ENCODE measurements at regions not wholly inside any gene's neighbourhood (a gene's known extent, or its start where the extent isn't known, plus 50 kb on each side); places are given as distances from the start of the nearest gene placed in this dataset.
"Not testable (repeated sequence)": the region's sequence is repeated elsewhere in the genome, so short reads cannot be mapped to it uniquely, and the experiment has no call there.

DNA sequence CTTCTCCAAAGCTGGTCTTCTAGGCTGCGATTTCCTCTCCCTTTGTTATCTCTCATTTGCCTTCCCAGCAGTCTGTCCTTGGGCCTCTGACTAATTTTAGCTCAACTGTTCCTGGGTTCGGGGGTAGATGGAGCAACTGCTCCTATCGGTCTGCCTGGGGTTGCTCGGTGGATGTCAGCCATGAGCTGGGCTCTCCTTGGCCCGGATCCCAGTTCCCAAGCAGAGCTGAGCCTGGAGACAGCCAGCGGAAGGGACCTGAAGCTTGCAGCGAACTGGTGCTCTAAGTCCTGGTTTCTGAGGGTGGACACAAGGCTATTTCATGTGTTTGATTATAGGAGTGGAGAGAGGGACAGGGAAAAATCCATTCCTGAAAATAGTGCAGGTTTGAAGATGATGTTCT is 423.0 kb downstream of the RPS6KC1 start:
- no peak for DNase-seq (ENCODE audit: low spot score)

- DNase-seq (ENCODE audit: low spot score): no peak
These were observed 430.4 kb downstream of the RPS6KC1 start for GRCh38 chr1:213481395-213481794.

DNA sequence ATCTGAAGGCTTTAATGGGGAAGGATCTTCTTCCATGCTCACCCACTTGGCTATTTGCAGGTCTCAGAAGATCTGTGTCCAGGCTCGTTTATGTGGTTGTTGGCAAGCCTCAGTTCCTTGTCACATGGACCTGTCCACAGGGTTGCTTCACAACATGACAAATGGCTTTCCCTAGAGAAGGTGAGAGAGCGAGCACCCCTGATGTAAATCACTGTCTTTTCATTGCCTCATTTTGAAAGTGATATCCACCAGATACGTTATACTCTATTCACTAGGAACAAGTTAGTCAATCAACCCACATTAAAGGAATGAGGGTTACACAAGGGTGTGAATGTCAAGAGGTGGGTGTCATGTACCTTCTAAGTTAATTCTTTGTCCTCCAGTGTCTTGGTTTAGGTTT is 433.3 kb downstream of the RPS6KC1 start:
- no peak for DNase-seq (ENCODE audit: low spot score)

DNA sequence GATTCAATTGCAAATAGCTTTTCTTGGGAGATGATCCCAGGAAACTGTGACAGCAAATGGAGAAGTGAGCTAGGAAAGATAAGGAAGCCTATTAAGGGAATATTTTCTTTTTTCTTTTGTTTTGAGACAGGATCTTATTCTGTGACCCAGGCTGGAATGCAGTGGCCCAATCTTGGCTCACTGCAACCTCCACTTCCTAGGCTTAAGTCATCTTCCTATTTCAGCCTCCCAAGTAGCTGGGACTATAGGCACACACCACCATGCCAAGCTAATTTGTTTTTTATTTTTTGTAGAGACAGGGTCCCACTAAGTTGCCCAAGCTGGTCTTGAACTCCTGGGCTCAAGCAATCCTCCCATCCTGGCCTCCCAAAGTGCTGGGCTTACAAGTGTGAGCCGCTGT is 433.7 kb downstream of the RPS6KC1 start:
- no peak for DNase-seq (ENCODE audit: low spot score)

DNA sequence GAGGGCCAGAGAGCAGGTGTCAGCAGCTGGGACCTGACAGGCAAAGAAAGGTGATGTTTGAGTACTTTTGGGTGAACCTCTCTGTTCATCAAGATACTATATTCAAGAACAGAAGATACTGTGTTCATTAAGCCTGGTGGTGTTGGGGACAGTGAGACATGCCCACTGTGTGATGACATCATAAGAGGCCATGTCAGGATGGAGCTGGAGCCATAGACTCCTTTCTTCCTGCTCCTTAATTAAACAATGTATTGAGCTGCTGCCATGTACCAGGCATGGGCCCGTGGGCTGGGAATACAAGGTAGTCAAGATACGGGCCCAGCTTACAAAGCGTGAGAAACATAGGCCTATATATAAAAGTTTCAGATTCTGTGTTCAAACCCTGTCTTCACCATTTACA is 435.4 kb downstream of the RPS6KC1 start:
- no peak for DNase-seq (ENCODE audit: low spot score)

GRCh38 chr1:213491468-213491867 is 440.4 kb downstream of the RPS6KC1 start:
- DNase-seq (ENCODE audit: low spot score): no peak

DNA sequence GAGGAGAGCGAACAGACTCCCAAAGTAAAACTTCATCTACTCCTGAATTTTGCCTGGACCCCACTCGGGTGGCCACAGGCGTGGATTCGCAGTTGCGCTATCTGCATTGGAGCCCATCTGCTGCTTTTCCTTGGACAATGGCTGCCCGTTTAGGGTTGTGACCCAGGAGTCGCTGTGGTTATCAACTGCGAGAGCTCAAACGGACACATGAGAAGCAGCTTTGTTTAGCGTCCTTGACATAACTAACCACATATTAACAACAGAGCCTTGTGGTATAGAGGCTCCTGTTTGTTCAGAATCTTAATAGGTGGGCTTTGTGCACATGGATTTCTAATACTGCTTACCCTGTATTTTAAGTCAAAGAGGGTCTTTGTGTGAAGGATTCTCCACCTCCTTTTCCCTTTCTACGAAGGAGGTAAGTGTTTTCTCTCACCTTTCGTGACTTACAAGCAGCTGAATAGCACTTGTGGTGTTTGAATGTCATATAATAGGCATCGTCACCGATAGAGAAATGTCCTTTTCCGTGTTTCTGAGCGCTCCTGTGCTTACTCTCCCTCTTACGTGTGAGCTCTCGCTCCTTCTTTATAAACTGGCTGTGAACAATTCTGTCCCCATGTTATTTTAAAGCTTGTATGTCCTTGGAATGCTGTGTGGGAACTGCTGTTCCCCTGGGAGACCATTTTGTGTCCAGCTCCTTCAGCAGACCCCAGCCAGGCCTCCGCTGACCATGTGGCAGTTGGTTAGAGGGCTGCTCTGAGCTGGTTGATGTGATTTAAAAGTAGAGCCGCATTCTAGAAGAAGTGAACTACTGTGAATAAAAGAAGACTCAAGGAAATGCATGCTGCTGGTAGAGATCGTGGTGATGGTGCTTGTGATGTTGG is 441.4 kb downstream of the RPS6KC1 start:
- no peak for DNase-seq (ENCODE audit: low spot score)

- no peak for DNase-seq (ENCODE audit: low spot score)
These were observed 448.4 kb downstream of the RPS6KC1 start for GRCh38 chr1:213499444-213499843.

- DNase-seq (ENCODE audit: low spot score): no peak
These were observed 456.6 kb downstream of the RPS6KC1 start for GRCh38 chr1:213507472-213508223.

DNA sequence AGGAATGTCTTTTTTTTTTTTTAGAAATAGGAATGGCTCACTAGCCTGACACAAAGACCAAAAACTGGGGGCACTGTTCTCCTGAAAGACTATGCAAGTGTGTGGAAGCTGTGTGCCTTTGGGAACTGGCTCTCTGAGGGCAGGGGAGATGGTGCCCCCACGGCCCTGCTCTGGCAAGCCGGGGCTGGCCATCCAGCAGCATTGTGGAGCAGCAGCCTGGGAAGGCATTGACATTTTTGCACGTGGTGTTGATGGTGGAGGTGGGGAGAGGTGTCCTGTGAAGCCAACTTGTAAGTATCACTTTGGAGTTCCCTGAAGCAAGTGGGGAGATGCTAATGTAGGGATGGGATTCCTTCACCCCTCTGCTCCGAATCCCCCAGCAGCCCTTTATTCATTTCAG is 460.1 kb downstream of the RPS6KC1 start:
- no peak for DNase-seq (ENCODE audit: low spot score)

GRCh38 chr1:213512316-213512715 is 461.3 kb downstream of the RPS6KC1 start:
- DNase-seq (ENCODE audit: low spot score): no peak

GRCh38 chr1:213513006-213513405 is 462.0 kb downstream of the RPS6KC1 start:
- no peak for DNase-seq (ENCODE audit: low spot score)

DNA sequence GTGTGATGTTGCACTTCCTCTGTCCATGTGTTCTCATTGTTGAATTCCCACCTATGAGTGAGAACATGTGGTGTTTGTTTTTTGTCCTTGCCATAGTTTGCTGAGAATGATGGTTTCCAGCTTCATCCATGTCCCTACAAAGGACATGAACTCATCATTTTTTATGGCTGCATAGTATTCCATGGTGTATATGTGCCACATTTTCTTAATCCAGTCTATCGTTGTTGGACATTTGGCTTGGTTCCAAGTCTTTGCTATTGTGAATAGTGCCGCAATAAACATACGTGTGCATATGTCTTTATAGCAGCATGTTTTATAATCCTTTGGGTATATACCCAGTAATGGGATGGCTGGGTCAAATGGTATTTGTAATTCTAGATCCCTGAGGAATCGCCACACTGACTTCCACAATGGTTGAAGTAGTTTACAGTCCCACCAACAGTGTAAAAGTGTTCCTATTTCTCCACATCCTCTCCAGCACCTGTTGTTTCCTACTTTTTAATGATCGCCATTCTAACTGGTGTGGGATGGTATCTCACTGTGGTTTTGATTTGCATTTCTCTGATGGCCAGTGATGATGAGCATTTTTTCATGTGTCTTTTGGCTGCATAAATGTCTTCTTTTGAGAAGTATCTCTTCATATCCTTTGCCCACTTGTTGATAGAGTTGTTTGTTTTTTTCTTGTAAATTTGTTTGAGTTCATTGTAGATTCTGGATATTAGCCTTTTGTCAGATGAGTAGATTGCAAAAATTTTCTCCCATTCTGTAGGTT is 463.6 kb downstream of the RPS6KC1 start:
- not testable (repeated sequence) for DNase-seq (ENCODE audit: low spot score)

DNA sequence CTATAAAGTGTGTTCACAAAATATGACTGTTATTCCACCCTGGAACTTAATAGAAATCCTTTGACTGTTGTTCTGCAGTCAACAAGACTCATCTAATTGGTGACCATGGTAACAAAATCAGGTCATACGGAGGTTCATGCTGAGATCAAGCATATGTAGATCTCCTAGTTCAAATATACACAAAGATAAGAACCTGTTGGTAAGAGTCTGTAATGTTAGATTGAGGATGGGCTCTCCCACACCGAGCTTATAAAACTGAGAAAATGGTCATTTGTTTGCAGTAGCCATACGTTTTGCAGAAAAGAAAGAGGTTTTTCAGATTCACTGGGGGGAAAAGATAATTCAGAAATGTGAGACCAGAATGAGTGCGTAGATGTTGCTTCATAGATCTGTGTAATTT is 468.1 kb downstream of the RPS6KC1 start:
- DNase-seq (ENCODE audit: low spot score): no peak

GRCh38 chr1:213521206-213521605 is 466.6 kb upstream of the PROX1 start:
- no peak for DNase-seq (ENCODE audit: low spot score)

DNA sequence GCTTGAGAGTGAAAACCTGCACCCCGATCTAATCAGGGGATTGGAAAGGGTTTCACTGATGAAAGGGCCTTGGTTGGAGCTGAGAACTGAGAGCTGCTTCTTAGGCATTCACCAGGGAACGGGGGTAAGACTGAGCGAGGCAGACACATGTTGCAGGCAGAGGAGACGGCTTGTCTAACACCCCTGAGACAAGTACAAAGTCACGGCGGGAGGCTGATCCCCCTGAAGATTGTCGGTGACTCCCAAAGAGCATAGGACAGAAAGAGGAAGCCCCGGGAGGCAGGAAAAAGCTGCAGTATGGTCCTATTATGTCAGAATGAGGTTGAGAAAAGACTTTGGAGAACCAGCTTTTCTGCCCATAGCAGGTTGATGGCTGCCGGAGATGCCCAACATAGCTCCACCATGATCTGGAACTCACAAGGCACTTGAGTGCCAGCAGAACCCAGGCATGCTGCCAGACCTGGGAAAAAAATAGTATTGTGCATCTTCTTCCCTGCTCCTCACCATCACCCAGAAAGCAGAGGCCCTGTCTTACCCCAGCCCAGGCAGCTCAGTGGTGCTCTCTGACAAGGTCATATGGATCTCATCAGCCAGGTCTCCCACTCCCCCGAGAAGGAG is 463.9 kb upstream of the PROX1 start:
- no peak for DNase-seq (ENCODE audit: low spot score)

GRCh38 chr1:213526306-213526705 is 461.5 kb upstream of the PROX1 start:
- DNase-seq (ENCODE audit: low spot score): no peak

DNA sequence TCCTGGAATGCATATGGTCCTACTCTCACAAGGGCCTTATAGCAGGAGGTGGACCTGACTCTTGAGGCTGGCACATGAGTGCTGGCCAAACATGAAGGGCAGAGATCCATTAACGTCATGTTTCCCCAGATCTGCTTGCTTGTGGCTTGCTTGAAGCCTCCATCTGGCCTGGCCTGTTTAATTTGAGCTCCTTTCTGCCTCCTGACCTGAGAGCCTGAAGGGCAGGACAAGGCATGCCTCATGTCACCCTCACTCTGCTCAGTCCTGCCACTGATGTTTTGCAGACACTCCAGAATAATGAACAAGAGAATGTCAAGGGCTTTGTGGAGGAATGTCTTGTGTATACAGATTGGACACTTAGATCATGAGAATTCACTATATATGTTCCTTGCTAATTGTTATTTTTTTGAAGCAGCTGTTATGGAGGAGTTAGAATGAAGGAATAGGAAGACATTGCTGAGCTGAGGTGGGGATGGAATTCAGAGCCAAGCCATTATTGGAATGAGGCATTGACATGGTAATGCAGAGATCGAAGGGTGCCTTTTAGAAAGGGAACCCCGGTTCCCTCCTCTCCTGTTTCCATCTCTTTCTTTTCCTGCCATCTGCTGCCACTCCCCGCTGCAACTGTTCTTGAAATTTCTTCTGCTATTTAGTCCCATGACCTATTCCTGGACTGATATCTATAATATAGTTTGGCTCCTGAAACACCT is 457.0 kb upstream of the PROX1 start:
- no peak for DNase-seq (ENCODE audit: low spot score)

DNA sequence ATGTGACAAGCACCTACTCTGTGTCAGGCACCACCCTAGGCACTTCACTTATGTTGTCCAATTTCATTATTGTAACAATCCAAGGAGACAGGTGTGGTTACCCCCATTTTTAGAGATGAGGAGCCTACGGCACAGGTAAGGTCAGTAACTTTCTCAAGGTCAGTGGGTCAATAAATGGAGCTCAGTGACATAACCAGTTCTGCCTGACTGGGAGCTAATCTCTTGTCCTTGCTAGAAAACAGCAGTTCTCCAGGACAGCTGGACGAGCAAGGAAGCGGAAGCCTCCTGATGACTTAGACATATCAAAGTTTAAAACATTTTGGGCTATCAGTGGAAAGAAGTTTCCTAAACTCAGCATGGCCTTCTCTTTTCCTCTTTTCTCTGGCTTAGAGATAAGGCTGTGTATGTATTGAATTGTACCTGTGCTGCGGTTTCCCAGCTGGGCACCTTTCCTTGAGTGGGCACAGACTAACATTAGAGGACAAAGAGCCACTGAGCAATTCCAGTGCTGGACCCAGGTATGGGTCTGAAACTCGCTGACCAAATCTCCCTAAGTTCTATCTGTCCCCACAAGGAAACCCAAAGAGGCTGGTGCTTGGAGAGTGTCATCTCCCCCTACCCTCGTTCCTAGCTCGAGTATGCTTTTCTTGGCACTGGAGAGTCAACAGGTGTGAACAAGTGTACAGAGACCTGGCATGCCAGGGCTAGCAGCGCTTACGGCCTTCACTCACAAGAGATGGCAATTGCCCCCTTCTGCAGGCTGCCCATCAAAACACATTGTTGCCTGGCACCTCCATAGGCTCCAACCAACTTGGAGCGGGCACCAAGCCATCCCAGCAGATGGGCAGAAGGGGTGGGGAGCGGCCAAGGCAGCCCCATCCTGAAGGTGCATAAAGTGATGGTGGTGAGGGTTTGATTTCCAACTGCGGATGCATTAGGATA is 456.1 kb upstream of the PROX1 start:
- no peak for DNase-seq (ENCODE audit: low spot score)

GRCh38 chr1:213533125-213533524 is 454.6 kb upstream of the PROX1 start:
- no peak for DNase-seq (ENCODE audit: low spot score)

Data from CD4-positive, alpha-beta T cell treated with Interleukin-6 at 100 ng/mL for 8 hours (primary cell).